Heart left ventricle (tissue), 13 donors: ENCODE measurements at regions not wholly inside any gene's neighbourhood (a gene's known extent, or its start where the extent isn't known, plus 50 kb on each side); places are given as distances from the start of the nearest gene placed in this dataset.

Experiments used
- CTCF ChIP-seq, 12 donors: fragments of 200-600 bp; sonication (generic) in 4 of 12; IDR thresholded peaks; one replicate each; pipeline versions ENCODE4 v1.5.0 to v1.8.0; 2018 to 2022; ENCODE audit warnings: antibody characterized with exemption in 12 of 12, mild to moderate bottlenecking in 5 of 12
- POLR2A ChIP-seq, 2 donors: fragments of 450-650 bp; IDR thresholded peaks; one replicate each; pipeline ENCODE4 v1.6.1; 2017; ENCODE audit warnings: antibody characterized with exemption in 2 of 2, mild to moderate bottlenecking in 2 of 2, moderate library complexity in 2 of 2
- donor health status: ischemic (EF 13 %, LVEDD 7.1; RV severe dilation, severe dysfunction).
- donor health status: DM: no; HTN: yes; CAD: no.
- donor health status: DM: no; HTN: no; CAD: no.
- donor health status: ischemic (EF 25% LVEDD 6.9; RV normal size, moderate dysfunction).
- donor health status: ischemic (EF 25% LVEDD 5.7; RV mildly dilated, moderate dysfunction).
- donor health status: ischemic (EF 35%, LVEDD 5.7; RV mildly dilated, moderate dysfunction).
- donor health status: nonischemic (EF 11% LVEDD 7.7; RV severe dilation, severe dysfunction).
- donor health status: DM: yes; HTN: yes; CAD: no.
- donor health status: PGD.
- donor health status: ischemic (EF 29% LVEDD 5.4; RV normal size, mild dysfunction).
- donor health status: nonischemic (EF 23%, LVEDD 6.1; RV moderate dilation, normal function).

GRCh38 chr2:138187221-138187620, 222.9 kb downstream of the HNMT start:
- TF ChIP-seq POLR2A (IDR thresholded peaks at IDR 0.05), result no peak
- no peak for TF ChIP-seq CTCF (IDR thresholded peaks at IDR 0.05)
